ENCODE measurements at regions not wholly inside any gene's neighbourhood (a gene's known extent, or its start where the extent isn't known, plus 50 kb on each side); places are given as distances from the start of the nearest gene placed in this dataset.

- Histone ChIP-seq H3K23ac (ENCODE audit: low read length) (no peak overlapping the region), H2BK15ac (replicated peaks; ENCODE audit: low read depth) (no peak overlapping the region), H3K4me2 (ENCODE audit: low read length) (no peak overlapping the region), H3K18ac (ENCODE audit: low read length) (no peak overlapping the region), H3K4ac (ENCODE audit: low read depth, low read length) (no peak overlapping the region), H2BK5ac (ENCODE audit: low read length) (no peak overlapping the region), H2AK5ac (ENCODE audit: low read length) (no peak overlapping the region), H3K4me3 (ENCODE audit: low read length) (no peak overlapping the region), H3K27me3 (ENCODE audit: insufficient read depth, low read length, poor library complexity) (no peaks in the 10 kb centered on the region), H3K4me1 (ENCODE audit: control insufficient read depth, low read depth, low read length) (no peaks in the 10 kb centered on the region), H4K8ac (ENCODE audit: low read depth, low read length) (no peak overlapping the region), H2BK120ac (ENCODE audit: low read depth, low read length) (no peak overlapping the region), H3K79me1 (ENCODE audit: low read length) (no peaks in the 10 kb centered on the region), H4K5ac (ENCODE audit: low read length) (no peak overlapping the region), H3K79me2 (ENCODE audit: control insufficient read depth, insufficient read depth, low read length) (no peaks in the 10 kb centered on the region), H3K9ac (ENCODE audit: low read length) (no peak overlapping the region), H3K56ac (ENCODE audit: low read length) (no peak overlapping the region), H3K27ac (ENCODE audit: low read depth, low read length) (no peak overlapping the region), H3K36me3 (ENCODE audit: control insufficient read depth, insufficient read depth, low read length) (no peaks in the 10 kb centered on the region)
- DNase-seq, result no peak
- no CpG with 5 or more reads among the region's 2 CpGs for WGBS (ENCODE audit: extremely low coverage, insufficient coverage, low lambda C conversion rate)
Observed at GRCh38 chr7:121755286-121755685, 117.7 kb upstream of the PTPRZ1 start.

- Histone ChIP-seq H2BK5ac (ENCODE audit: low read length) (no peak overlapping the region), H3K18ac (ENCODE audit: low read length) (no peak overlapping the region), H2BK15ac (replicated peaks; ENCODE audit: low read depth) (no peak overlapping the region), H3K23ac (ENCODE audit: low read length) (no peak overlapping the region), H3K27ac (ENCODE audit: low read depth, low read length) (no peak overlapping the region), H3K4me1 (ENCODE audit: control insufficient read depth, low read depth, low read length) (no peaks in the 10 kb centered on the region), H3K27me3 (ENCODE audit: insufficient read depth, low read length, poor library complexity) (no peaks in the 10 kb centered on the region), H3K4me2 (ENCODE audit: low read length) (no peak overlapping the region), H2BK120ac (ENCODE audit: low read depth, low read length) (no peak overlapping the region), H3K79me2 (ENCODE audit: control insufficient read depth, insufficient read depth, low read length) (no peaks in the 10 kb centered on the region), H3K4ac (ENCODE audit: low read depth, low read length) (no peak overlapping the region), H3K36me3 (ENCODE audit: control insufficient read depth, insufficient read depth, low read length) (no peaks in the 10 kb centered on the region), H4K5ac (ENCODE audit: low read length) (no peak overlapping the region), H3K9ac (ENCODE audit: low read length) (no peak overlapping the region), H4K8ac (ENCODE audit: low read depth, low read length) (no peak overlapping the region), H2AK5ac (ENCODE audit: low read length) (no peak overlapping the region), H3K56ac (ENCODE audit: low read length) (no peak overlapping the region), H3K79me1 (ENCODE audit: low read length) (no peaks in the 10 kb centered on the region), H3K4me3 (ENCODE audit: low read length) (no peak overlapping the region)
- DNase-seq, result no peak
- no CpG with 5 or more reads among the region's 2 CpGs for WGBS (ENCODE audit: extremely low coverage, insufficient coverage, low lambda C conversion rate)
Observed at GRCh38 chr7:121753944-121754343, 119.0 kb upstream of the PTPRZ1 start.

GRCh38 chr7:121752706-121753105 lies 120.3 kb upstream of the PTPRZ1 start:
- no peak overlapping the region for H2BK15ac ChIP-seq (replicated peaks; ENCODE audit: low read depth)
- no peak overlapping the region for H2BK120ac ChIP-seq (ENCODE audit: low read depth, low read length)
- peak; percentile 49 for DNase-seq
- no peak overlapping the region for H3K27ac ChIP-seq (ENCODE audit: low read depth, low read length)
- H3K9ac ChIP-seq (ENCODE audit: low read length), result no peak overlapping the region
- H2BK5ac ChIP-seq (ENCODE audit: low read length), result no peak overlapping the region
- H4K5ac ChIP-seq (ENCODE audit: low read length), result no peak overlapping the region
- H3K23ac ChIP-seq (ENCODE audit: low read length), result no peak overlapping the region
- no peaks in the 10 kb centered on the region for H3K36me3 ChIP-seq (ENCODE audit: control insufficient read depth, insufficient read depth, low read length)
- no peak overlapping the region for H3K18ac ChIP-seq (ENCODE audit: low read length)
- no peaks in the 10 kb centered on the region for H3K79me2 ChIP-seq (ENCODE audit: control insufficient read depth, insufficient read depth, low read length)
- no peak overlapping the region for H4K8ac ChIP-seq (ENCODE audit: low read depth, low read length)
- no peaks in the 10 kb centered on the region for H3K4me1 ChIP-seq (ENCODE audit: control insufficient read depth, low read depth, low read length)
- no peaks in the 10 kb centered on the region for H3K79me1 ChIP-seq (ENCODE audit: low read length)
- H3K4ac ChIP-seq (ENCODE audit: low read depth, low read length), result no peak overlapping the region
- H3K56ac ChIP-seq (ENCODE audit: low read length), result no peak overlapping the region
- H3K4me3 ChIP-seq (ENCODE audit: low read length), result no peak overlapping the region
- H3K4me2 ChIP-seq (ENCODE audit: low read length), result no peak overlapping the region
- WGBS (ENCODE audit: extremely low coverage, insufficient coverage, low lambda C conversion rate), result no CpG with 5 or more reads among the region's 4 CpGs
- H2AK5ac ChIP-seq (ENCODE audit: low read length), result no peak overlapping the region
- H3K27me3 ChIP-seq (ENCODE audit: insufficient read depth, low read length, poor library complexity), result no peaks in the 10 kb centered on the region

- no peak for DNase-seq
- no peak overlapping the region for H4K8ac ChIP-seq (ENCODE audit: low read depth, low read length)
- H4K5ac ChIP-seq (ENCODE audit: low read length), result no peak overlapping the region
- no peak overlapping the region for H3K9ac ChIP-seq (ENCODE audit: low read length)
- H3K4me2 ChIP-seq (ENCODE audit: low read length), result no peak overlapping the region
- no peaks in the 10 kb centered on the region for H3K79me2 ChIP-seq (ENCODE audit: control insufficient read depth, insufficient read depth, low read length)
- no peak overlapping the region for H2AK5ac ChIP-seq (ENCODE audit: low read length)
- no peak overlapping the region for H2BK5ac ChIP-seq (ENCODE audit: low read length)
- no peak overlapping the region for H3K18ac ChIP-seq (ENCODE audit: low read length)
- H3K79me1 ChIP-seq (ENCODE audit: low read length), result no peaks in the 10 kb centered on the region
- no peaks in the 10 kb centered on the region for H3K27me3 ChIP-seq (ENCODE audit: insufficient read depth, low read length, poor library complexity)
- H2BK15ac ChIP-seq (replicated peaks; ENCODE audit: low read depth), result no peak overlapping the region
- H2BK120ac ChIP-seq (ENCODE audit: low read depth, low read length), result no peak overlapping the region
- no peak overlapping the region for H3K23ac ChIP-seq (ENCODE audit: low read length)
- no peaks in the 10 kb centered on the region for H3K36me3 ChIP-seq (ENCODE audit: control insufficient read depth, insufficient read depth, low read length)
- no peak overlapping the region for H3K27ac ChIP-seq (ENCODE audit: low read depth, low read length)
- H3K4me1 ChIP-seq (ENCODE audit: control insufficient read depth, low read depth, low read length), result no peaks in the 10 kb centered on the region
- no peak overlapping the region for H3K4ac ChIP-seq (ENCODE audit: low read depth, low read length)
- no CpG with 5 or more reads among the region's 1 CpG for WGBS (ENCODE audit: extremely low coverage, insufficient coverage, low lambda C conversion rate)
- no peak overlapping the region for H3K4me3 ChIP-seq (ENCODE audit: low read length)
- no peak overlapping the region for H3K56ac ChIP-seq (ENCODE audit: low read length)
Observed at GRCh38 chr7:121748546-121748945, 124.4 kb upstream of the PTPRZ1 start.

GRCh38 chr7:121745856-121746255 lies 127.1 kb upstream of the PTPRZ1 start:
- no peak overlapping the region for H2BK15ac ChIP-seq (replicated peaks; ENCODE audit: low read depth)
- no peak overlapping the region for H3K18ac ChIP-seq (ENCODE audit: low read length)
- no peak overlapping the region for H2BK5ac ChIP-seq (ENCODE audit: low read length)
- H3K4me3 ChIP-seq (ENCODE audit: low read length), result no peak overlapping the region
- no peaks in the 10 kb centered on the region for H3K27me3 ChIP-seq (ENCODE audit: insufficient read depth, low read length, poor library complexity)
- H2AK5ac ChIP-seq (ENCODE audit: low read length), result no peak overlapping the region
- no peak overlapping the region for H3K27ac ChIP-seq (ENCODE audit: low read depth, low read length)
- no peak overlapping the region for H3K9ac ChIP-seq (ENCODE audit: low read length)
- no peak for DNase-seq
- no peak overlapping the region for H3K23ac ChIP-seq (ENCODE audit: low read length)
- H2BK120ac ChIP-seq (ENCODE audit: low read depth, low read length), result no peak overlapping the region
- H3K79me1 ChIP-seq (ENCODE audit: low read length), result no peaks in the 10 kb centered on the region
- no peaks in the 10 kb centered on the region for H3K79me2 ChIP-seq (ENCODE audit: control insufficient read depth, insufficient read depth, low read length)
- no CpG with 5 or more reads among the region's 1 CpG for WGBS (ENCODE audit: extremely low coverage, insufficient coverage, low lambda C conversion rate)
- no peak overlapping the region for H4K8ac ChIP-seq (ENCODE audit: low read depth, low read length)
- no peak overlapping the region for H4K5ac ChIP-seq (ENCODE audit: low read length)
- no peak overlapping the region for H3K4me2 ChIP-seq (ENCODE audit: low read length)
- H3K36me3 ChIP-seq (ENCODE audit: control insufficient read depth, insufficient read depth, low read length), result no peaks in the 10 kb centered on the region
- no peak overlapping the region for H3K4ac ChIP-seq (ENCODE audit: low read depth, low read length)
- no peak overlapping the region for H3K56ac ChIP-seq (ENCODE audit: low read length)
- H3K4me1 ChIP-seq (ENCODE audit: control insufficient read depth, low read depth, low read length), result no peaks in the 10 kb centered on the region

- DNase-seq, result no peak
Observed at GRCh38 chr7:121744877-121745276, 128.1 kb upstream of the PTPRZ1 start.

More at GRCh38 chr7:121744877-121745276, 128.1 kb upstream of the PTPRZ1 start:
- Histone ChIP-seq H2AK5ac (ENCODE audit: low read length) (no peak overlapping the region), H4K8ac (ENCODE audit: low read depth, low read length) (no peak overlapping the region), H3K56ac (ENCODE audit: low read length) (no peak overlapping the region), H4K5ac (ENCODE audit: low read length) (no peak overlapping the region), H3K79me2 (ENCODE audit: control insufficient read depth, insufficient read depth, low read length) (no peaks in the 10 kb centered on the region), H3K18ac (ENCODE audit: low read length) (peak overlapping the region; percentile 18), H2BK5ac (ENCODE audit: low read length) (no peak overlapping the region), H3K4ac (ENCODE audit: low read depth, low read length) (no peak overlapping the region), H2BK120ac (ENCODE audit: low read depth, low read length) (no peak overlapping the region), H3K4me3 (ENCODE audit: low read length) (no peak overlapping the region), H3K23ac (ENCODE audit: low read length) (no peak overlapping the region), H3K79me1 (ENCODE audit: low read length) (no peaks in the 10 kb centered on the region), H3K36me3 (ENCODE audit: control insufficient read depth, insufficient read depth, low read length) (no peaks in the 10 kb centered on the region), H3K27me3 (ENCODE audit: insufficient read depth, low read length, poor library complexity) (no peaks in the 10 kb centered on the region), H3K9ac (ENCODE audit: low read length) (no peak overlapping the region), H3K4me1 (ENCODE audit: control insufficient read depth, low read depth, low read length) (no peaks in the 10 kb centered on the region), H3K4me2 (ENCODE audit: low read length) (no peak overlapping the region), H2BK15ac (replicated peaks; ENCODE audit: low read depth) (no peak overlapping the region), H3K27ac (ENCODE audit: low read depth, low read length) (no peak overlapping the region)
- no CpG with 5 or more reads among the region's 2 CpGs for WGBS (ENCODE audit: extremely low coverage, insufficient coverage, low lambda C conversion rate)

Measured in mesendoderm (in vitro differentiated cells).